22Rv1 (cell line): ENCODE measurements at regions not wholly inside any gene's neighbourhood (a gene's known extent, or its start where the extent isn't known, plus 50 kb on each side); places are given as distances from the start of the nearest gene placed in this dataset.

Experiments used
- CTCF ChIP-seq: fragments of 450-650 bp; IDR thresholded peaks from 2 replicates; pipeline ENCODE4 v1.5.1; 2017; ENCODE audit warnings: mild to moderate bottlenecking
- ZFX ChIP-seq: fragments of 450-650 bp; IDR thresholded peaks from 2 replicates; pipeline ENCODE4 v1.6.1; 2017; ENCODE audit warnings: antibody characterized with exemption, borderline replicate concordance

GRCh38 chr11:44466531-44467205 lies 98.8 kb upstream of the CD82 start:
- no peak for TF ChIP-seq CTCF
- TF ChIP-seq ZFX = no peak
